OCI-LY7 (cell line): ENCODE measurements at regions not wholly inside any gene's neighbourhood (a gene's known extent, or its start where the extent isn't known, plus 50 kb on each side); places are given as distances from the start of the nearest gene placed in this dataset.
A peak's percentile ranks its signal among the peaks of the same experiment; 100 is the strongest.

ENCODE experiments used
- BruUV-seq: library from RNA; stranded (reverse); fragments of 400-500 nt; replicated peaks from 2 replicates; lab custom pipeline; 2021; lab: Mats Ljungman, UMichigan
- CTCF ChIA-PET: fragments of 300-600 bp; sonication (Branson Sonifier 250); formaldehyde crosslinking; loops from one replicate; lab custom pipeline; 2022; ENCODE audit warnings: antibody characterized with exemption; ENCODE audit not compliant: unreplicated experiment; lab: Charles Lee
- POLR2A ChIA-PET: fragments of 300-600 bp; sonication (Branson Sonifier 250); formaldehyde crosslinking; loops from one replicate; lab custom pipeline; 2022; ENCODE audit warnings: antibody characterized with exemption; lab: Charles Lee
- DNase-seq: peaks from one replicate; pipeline ENCODE4 v3.0.0-alpha.2; 2015; ENCODE audit warnings: low spot score
- H2AFZ ChIP-seq: fragments of 200-600 bp; sonication (generic), shearing (Covaris generic); 2 replicates; pipeline ENCODE4 v1.6.1; 2014; ENCODE audit warnings: mild to moderate bottlenecking, antibody characterized with exemption, low read length, moderate library complexity
- H3K27ac ChIP-seq: fragments of 200-600 bp; sonication (generic); 2 replicates; pipeline ENCODE4 v1.5.1; 2014; ENCODE audit warnings: mixed run types, low read depth, mild to moderate bottlenecking, moderate library complexity, low read length, inconsistent platforms; ENCODE audit not compliant: poor library complexity, severe bottlenecking
- H3K36me3 ChIP-seq: fragments of 200-600 bp; sonication (generic); 2 replicates; pipeline ENCODE4 v1.6.1; 2014; ENCODE audit warnings: mild to moderate bottlenecking, antibody characterized with exemption, low read length, moderate library complexity, mixed read lengths; ENCODE audit not compliant: insufficient read depth
- H3K4me1 ChIP-seq: fragments of 200-600 bp; sonication (generic); 2 replicates; pipeline ENCODE4 v1.5.1; 2014; ENCODE audit warnings: mild to moderate bottlenecking, low read length; ENCODE audit not compliant: insufficient read depth, poor library complexity, severe bottlenecking
- H3K4me2 ChIP-seq: fragments of 200-600 bp; sonication (generic); 2 replicates; pipeline ENCODE4 v1.6.1; 2014; ENCODE audit warnings: mild to moderate bottlenecking, low read length
- H3K4me3 ChIP-seq: fragments of 200-600 bp; sonication (generic); 2 replicates; pipeline ENCODE4 v1.5.1; 2014; ENCODE audit warnings: mild to moderate bottlenecking, low read depth, low read length; ENCODE audit not compliant: poor library complexity, severe bottlenecking
- H3K79me2 ChIP-seq: fragments of 200-600 bp; sonication (generic); 2 replicates; pipeline ENCODE4 v1.6.1; 2016; ENCODE audit warnings: low read depth, mild to moderate bottlenecking, low read length, moderate library complexity, mixed read lengths; ENCODE audit not compliant: insufficient read depth
- H3K9me2 ChIP-seq: fragments of 200-600 bp; sonication (generic); 2 replicates; pipeline ENCODE4 v1.6.1; 2016; ENCODE audit warnings: mild to moderate bottlenecking, low read length, mixed read lengths; ENCODE audit not compliant: insufficient read depth
- H3K9me3 ChIP-seq: fragments of 200-600 bp; sonication (generic); 2 replicates; pipeline ENCODE4 v1.6.1; 2014; ENCODE audit warnings: mild to moderate bottlenecking, mixed run types, low read length, mixed read lengths
- H4K20me1 ChIP-seq: fragments of 200-600 bp; sonication (generic); 2 replicates; pipeline ENCODE4 v1.6.1; 2014; ENCODE audit warnings: mild to moderate bottlenecking, antibody characterized with exemption, low read length, moderate library complexity, mixed read lengths; ENCODE audit not compliant: insufficient read depth
- EZH2phosphoT487 ChIP-seq: fragments of 200-600 bp; sonication (generic); IDR thresholded peaks from 2 replicates; pipeline ENCODE4 v1.6.1; 2018; ENCODE audit warnings: low read depth, borderline replicate concordance, mild to moderate bottlenecking, mixed run types, antibody characterized with exemption, low read length, moderate library complexity, mixed read lengths
- intact Hi-C: fragments of 100-400 bp; cut with micrococcal nuclease; formaldehyde crosslinking; loops from one replicate; pipeline ENCODE4 v1.10.0; 2022; ENCODE audit not compliant: unreplicated experiment
- TF ChIP-seq, protein P1 (sequence below): fragments of 200-600 bp; sonication (generic); conservative IDR thresholded peaks from 2 replicates; pipeline ENCODE4 v1.5.1; 2014; ENCODE audit warnings: mild to moderate bottlenecking, antibody characterized with exemption, low read length, moderate library complexity, mixed read lengths

DNA sequence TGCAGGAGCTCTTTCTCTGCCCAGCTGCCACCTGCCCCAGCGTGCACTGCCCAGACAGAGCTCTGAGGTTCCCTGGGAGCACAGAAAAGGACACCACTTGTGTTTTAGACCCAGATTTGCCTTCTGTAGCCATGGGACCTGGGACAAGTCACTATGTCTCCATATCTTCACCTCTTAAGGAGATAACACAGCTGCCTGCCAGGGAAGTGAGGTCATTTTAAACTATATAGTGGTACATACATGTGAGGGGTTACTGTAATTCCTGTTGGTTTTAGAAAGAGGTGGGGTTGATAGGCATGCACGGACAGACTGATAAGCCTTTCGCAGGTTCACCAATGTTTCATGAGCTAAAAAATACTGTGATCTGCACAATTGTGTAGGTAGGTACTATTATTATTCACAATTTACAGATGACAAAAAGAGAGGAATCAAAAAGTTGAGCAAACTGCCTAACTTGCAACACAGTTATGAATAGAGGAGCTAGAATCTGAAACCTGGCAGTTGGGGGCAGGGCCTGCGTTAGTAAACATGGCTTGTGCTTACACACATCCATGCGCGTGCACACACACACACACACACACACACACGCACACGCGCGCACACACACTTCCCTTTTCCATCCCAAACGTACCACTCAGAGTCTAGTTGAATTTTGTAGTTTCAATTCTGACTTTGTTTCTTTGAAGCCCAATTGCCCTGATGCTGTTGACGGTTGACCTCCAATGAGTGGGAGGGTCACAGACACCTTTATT lies 193.6 kb downstream of the FAM43A start:
- H3K4me2 ChIP-seq = no peak overlapping the region
- no peak for TF ChIP-seq EZH2phosphoT487
- TF ChIP-seq, protein P1, sequence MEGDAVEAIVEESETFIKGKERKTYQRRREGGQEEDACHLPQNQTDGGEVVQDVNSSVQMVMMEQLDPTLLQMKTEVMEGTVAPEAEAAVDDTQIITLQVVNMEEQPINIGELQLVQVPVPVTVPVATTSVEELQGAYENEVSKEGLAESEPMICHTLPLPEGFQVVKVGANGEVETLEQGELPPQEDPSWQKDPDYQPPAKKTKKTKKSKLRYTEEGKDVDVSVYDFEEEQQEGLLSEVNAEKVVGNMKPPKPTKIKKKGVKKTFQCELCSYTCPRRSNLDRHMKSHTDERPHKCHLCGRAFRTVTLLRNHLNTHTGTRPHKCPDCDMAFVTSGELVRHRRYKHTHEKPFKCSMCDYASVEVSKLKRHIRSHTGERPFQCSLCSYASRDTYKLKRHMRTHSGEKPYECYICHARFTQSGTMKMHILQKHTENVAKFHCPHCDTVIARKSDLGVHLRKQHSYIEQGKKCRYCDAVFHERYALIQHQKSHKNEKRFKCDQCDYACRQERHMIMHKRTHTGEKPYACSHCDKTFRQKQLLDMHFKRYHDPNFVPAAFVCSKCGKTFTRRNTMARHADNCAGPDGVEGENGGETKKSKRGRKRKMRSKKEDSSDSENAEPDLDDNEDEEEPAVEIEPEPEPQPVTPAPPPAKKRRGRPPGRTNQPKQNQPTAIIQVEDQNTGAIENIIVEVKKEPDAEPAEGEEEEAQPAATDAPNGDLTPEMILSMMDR = no peak
- H3K27ac ChIP-seq = no peak overlapping the region
- H3K9me2 ChIP-seq = no peaks in the 10 kb centered on the region
- H3K9me3 ChIP-seq = peaks cover 10% of the 10 kb centered on the region; the same call in 1 of the 2 replicates
- H3K36me3 ChIP-seq = no peaks in the 10 kb centered on the region
- ChIA-PET CTCF (no interaction called here), POLR2A (no interaction called here)
- H2AFZ ChIP-seq = no peak overlapping the region
- no peaks in the 10 kb centered on the region for H3K79me2 ChIP-seq
- no peak overlapping the region for H3K4me3 ChIP-seq
- H4K20me1 ChIP-seq = no peaks in the 10 kb centered on the region
- intact Hi-C loops = loop anchor here (10.0 kb wide), 1 partner anchor 195 kb away; the partner anchor contains the start of gene FAM43A
- peak; percentile 7 for DNase-seq
- H3K4me1 ChIP-seq = no peaks in the 10 kb centered on the region
- BruUV-seq = no TSS peak

- Histone ChIP-seq H3K9me3 (peaks cover 10% of the 10 kb centered on the region; the same call in 1 of the 2 replicates), H3K9me2 (no peaks in the 10 kb centered on the region), H3K27ac (no peak overlapping the region), H3K4me3 (no peak overlapping the region), H2AFZ (no peak overlapping the region), H3K4me2 (no peak overlapping the region), H4K20me1 (no peaks in the 10 kb centered on the region), H3K4me1 (no peaks in the 10 kb centered on the region), H3K36me3 (no peaks in the 10 kb centered on the region), H3K79me2 (no peaks in the 10 kb centered on the region)
- ChIA-PET CTCF (no interaction called here), POLR2A (interaction anchor here (0.5 kb wide), 1 partner anchor 128 kb away, joined by 6 read pairs; no protein-coding TSS in a partner anchor)
- intact Hi-C loops = loop anchor here (10.0 kb wide), 1 partner anchor 195 kb away; the partner anchor contains the start of gene FAM43A
- BruUV-seq = no TSS peak
- TF ChIP-seq, protein P1 = no peak
- TF ChIP-seq EZH2phosphoT487 = no peak
- no peak for DNase-seq
Measured at GRCh38 chr3:194879991-194880939, 194.6 kb downstream of the FAM43A start.
